Immature natural killer cell (primary cell): ENCODE measurements at regions not wholly inside any gene's neighbourhood (a gene's known extent, or its start where the extent isn't known, plus 50 kb on each side); places are given as distances from the start of the nearest gene placed in this dataset.
"Not testable (repeated sequence)": the region's sequence is repeated elsewhere in the genome, so short reads cannot be mapped to it uniquely, and the experiment has no call there.

ENCODE experiments used
- DNase-seq, 3 donors: peaks; one replicate each; pipeline ENCODE4 v3.0.0; 2022; ENCODE audit warnings: mixed read lengths in 1 of 3
- H3K27ac Mint-ChIP-seq, 6 donors: one replicate each; pipeline ENCODE4 v1.8.0; 2020; ENCODE audit warnings: mixed read lengths in 6 of 6, mild to moderate bottlenecking in 5 of 6, inconsistent platforms in 4 of 6, moderate library complexity in 3 of 6
- H3K27me3 Mint-ChIP-seq, 3 donors: one replicate each; pipeline ENCODE4 v1.8.0; 2020 to 2021; ENCODE audit warnings: low read depth in 3 of 3, mild to moderate bottlenecking in 3 of 3, mixed read lengths in 3 of 3, moderate library complexity in 3 of 3, inconsistent platforms in 1 of 3
- H3K36me3 Mint-ChIP-seq, 3 donors: one replicate each; pipeline ENCODE4 v1.8.0; 2020; ENCODE audit warnings: mixed read lengths in 3 of 3, inconsistent platforms in 2 of 3, mild to moderate bottlenecking in 2 of 3
- H3K4me1 Mint-ChIP-seq, 2 donors: one replicate each; pipeline ENCODE4 v1.8.0; 2020; ENCODE audit warnings: inconsistent platforms in 2 of 2, mild to moderate bottlenecking in 2 of 2, mixed read lengths in 2 of 2, moderate library complexity in 1 of 2
- H3K4me3 Mint-ChIP-seq, 5 donors: one replicate each; pipeline ENCODE4 v1.8.0; 2020; ENCODE audit warnings: mild to moderate bottlenecking in 5 of 5, mixed read lengths in 5 of 5, inconsistent platforms in 3 of 5, moderate library complexity in 3 of 5
- H3K9me3 Mint-ChIP-seq, 6 donors: one replicate each; pipeline ENCODE4 v1.8.0; 2020; ENCODE audit warnings: mild to moderate bottlenecking in 6 of 6, mixed read lengths in 6 of 6, inconsistent platforms in 4 of 6, moderate library complexity in 3 of 6

DNA sequence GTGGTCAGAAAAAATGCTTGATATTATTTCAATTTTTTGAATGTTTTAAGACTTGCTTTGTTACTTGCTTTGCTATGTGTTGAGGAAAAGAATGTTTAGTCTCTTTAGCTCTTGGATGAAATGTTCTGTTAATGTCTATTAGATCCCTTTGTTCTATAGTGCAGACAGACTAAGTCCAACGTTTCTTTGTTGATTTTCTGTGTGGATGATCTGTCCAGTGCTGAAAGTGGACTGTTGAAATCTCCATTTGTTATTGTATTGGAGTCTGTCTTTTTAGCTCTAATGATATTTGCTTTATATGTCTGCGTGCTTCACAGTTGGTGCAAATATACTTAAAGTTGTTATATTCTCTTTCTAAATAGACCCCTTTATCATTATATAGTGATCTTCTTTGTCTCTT is 220.6 kb downstream of the GUCY2F start:
- Mint-ChIP-seq H3K27me3 (peaks cover 0 to 6% (median 6%) of the 10 kb centered on the region in 3 donors), H3K9me3 (peaks cover 0 to 8% (median 3%) of the 10 kb centered on the region in 6 donors), H3K27ac (no peak overlapping the region), H3K4me3 (no peak overlapping the region), H3K36me3 (no peaks in the 10 kb centered on the region), H3K4me1 (no peaks in the 10 kb centered on the region)
- no peak for DNase-seq

DNA sequence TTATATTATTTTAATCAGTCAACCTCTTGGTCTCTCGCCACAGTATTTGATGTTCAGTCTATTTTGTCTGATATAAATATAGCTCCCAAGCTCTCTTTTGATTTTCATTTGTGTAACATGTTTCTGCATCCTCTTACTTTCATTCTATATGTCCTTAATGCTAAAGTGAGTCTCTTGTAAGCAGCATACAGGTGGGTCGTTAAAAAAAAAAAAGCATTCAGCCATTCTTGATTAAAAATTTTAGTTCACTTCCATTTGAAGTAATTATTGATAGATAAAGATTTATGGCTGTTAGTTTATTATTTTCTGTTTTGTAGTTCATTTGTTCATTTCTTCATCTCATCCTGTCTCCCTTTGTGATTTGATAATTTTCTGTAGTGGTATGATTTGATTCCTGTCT is 229.1 kb downstream of the GUCY2F start:
- no peak for DNase-seq
- peaks cover 0 to 19% (median 5%) of the 10 kb centered on the region in 6 donors for H3K9me3 Mint-ChIP-seq
- H3K27ac Mint-ChIP-seq, result no peak overlapping the region
- H3K4me3 Mint-ChIP-seq, result no peak overlapping the region
- H3K27me3 Mint-ChIP-seq, result no peaks in the 10 kb centered on the region
- H3K4me1 Mint-ChIP-seq, result no peaks in the 10 kb centered on the region
- H3K36me3 Mint-ChIP-seq, result no peaks in the 10 kb centered on the region

DNA sequence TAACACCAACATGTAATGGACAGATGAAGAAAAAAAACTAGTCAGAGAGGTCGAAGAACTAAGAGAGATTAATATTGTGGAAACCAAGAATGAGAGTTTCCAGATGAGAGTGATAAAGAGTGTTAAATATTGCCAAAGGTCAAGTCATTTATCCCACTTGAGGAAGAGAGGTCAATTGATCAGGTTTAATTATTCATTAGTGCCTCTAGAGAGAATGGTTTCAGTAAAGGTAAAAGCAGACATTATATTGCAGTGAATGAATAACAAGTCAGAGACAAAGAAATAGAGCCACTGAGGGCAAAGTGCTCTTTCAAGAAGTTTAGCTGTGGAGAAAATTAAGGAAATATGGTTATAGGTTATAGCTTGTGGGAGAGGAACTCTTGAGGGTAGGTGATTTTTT is 263.1 kb downstream of the GUCY2F start:
- Mint-ChIP-seq H3K9me3 (no peaks in the 10 kb centered on the region), H3K4me1 (no peaks in the 10 kb centered on the region), H3K36me3 (no peaks in the 10 kb centered on the region), H3K4me3 (no peak overlapping the region), H3K27me3 (peaks cover 0 to 5% (median 0%) of the 10 kb centered on the region in 3 donors), H3K27ac (no peak overlapping the region)
- DNase-seq, result no peak

- no peak overlapping the region for H3K27ac Mint-ChIP-seq
- no peaks in the 10 kb centered on the region for H3K4me1 Mint-ChIP-seq
These were observed 282.2 kb downstream of the GUCY2F start for GRCh38 chrX:109199726-109200125.

DNA sequence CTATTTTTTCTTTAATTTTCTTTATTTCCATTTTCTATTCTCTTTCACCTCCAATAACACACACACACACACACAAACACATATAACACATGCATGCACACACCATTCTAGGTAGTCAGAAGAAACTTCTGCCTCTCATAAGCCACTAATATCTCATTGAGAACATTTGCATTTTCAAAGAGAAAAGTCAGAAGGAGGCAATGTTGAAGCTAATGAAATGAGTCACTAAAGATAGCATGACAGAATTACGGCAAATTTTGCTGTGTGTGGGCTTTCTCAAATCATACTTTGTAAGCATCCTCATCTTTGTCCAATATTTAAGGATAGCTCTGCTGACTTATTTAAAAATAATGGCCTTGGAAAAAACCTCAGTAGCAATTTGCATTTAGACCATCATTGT is 291.3 kb downstream of the GUCY2F start:
- Mint-ChIP-seq H3K9me3 (peaks cover 0 to 8% (median 0%) of the 10 kb centered on the region in 6 donors), H3K27ac (no peak overlapping the region), H3K27me3 (no peaks in the 10 kb centered on the region), H3K4me3 (no peak overlapping the region), H3K36me3 (no peaks in the 10 kb centered on the region), H3K4me1 (no peaks in the 10 kb centered on the region)
- DNase-seq, result no peak

More at GRCh38 chrX:109199726-109200125, 282.2 kb downstream of the GUCY2F start:
- no peak for DNase-seq
- Mint-ChIP-seq H3K36me3 (no peaks in the 10 kb centered on the region), H3K9me3 (peaks cover 0 to 3% (median under 1%) of the 10 kb centered on the region in 6 donors), H3K27me3 (peaks cover 0 to 1% (median 0%) of the 10 kb centered on the region in 3 donors), H3K4me3 (no peak overlapping the region)

GRCh38 chrX:109187473-109188168 is 294.3 kb downstream of the GUCY2F start:
- H3K4me1 Mint-ChIP-seq, result no peaks in the 10 kb centered on the region
- peaks cover 0 to 5% (median 0%) of the 10 kb centered on the region in 6 donors for H3K9me3 Mint-ChIP-seq
- H3K27me3 Mint-ChIP-seq, result peaks cover 0 to 3% (median 0%) of the 10 kb centered on the region in 3 donors
- no peak for DNase-seq
- H3K27ac Mint-ChIP-seq, result no peak overlapping the region
- H3K4me3 Mint-ChIP-seq, result no peak overlapping the region
- no peaks in the 10 kb centered on the region for H3K36me3 Mint-ChIP-seq

DNA sequence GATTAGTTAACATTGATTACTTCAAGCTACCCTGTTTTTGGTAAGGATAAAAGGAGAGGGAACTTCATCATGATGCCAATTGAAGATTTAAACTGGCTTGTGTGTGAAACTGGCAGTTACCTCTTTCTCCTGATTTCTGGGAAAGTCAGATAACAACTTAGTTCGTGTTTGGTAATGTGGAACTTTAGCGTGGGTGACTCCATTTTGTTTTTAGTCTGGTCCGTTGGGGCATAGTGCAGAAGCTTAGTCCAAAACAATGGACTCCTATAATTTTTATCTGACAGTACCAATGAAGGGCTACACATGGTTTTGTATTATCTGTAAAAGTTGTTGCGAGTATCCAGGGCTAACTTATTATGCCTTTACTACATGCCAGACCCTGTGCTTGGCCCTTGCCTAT is 294.9 kb downstream of the GUCY2F start:
- DNase-seq, result no peak
- no peak overlapping the region for H3K4me3 Mint-ChIP-seq
- peaks cover 0 to 5% (median 0%) of the 10 kb centered on the region in 6 donors for H3K9me3 Mint-ChIP-seq
- no peaks in the 10 kb centered on the region for H3K4me1 Mint-ChIP-seq
- H3K27ac Mint-ChIP-seq, result no peak overlapping the region
- no peaks in the 10 kb centered on the region for H3K36me3 Mint-ChIP-seq
- peaks cover 0 to 7% (median 0%) of the 10 kb centered on the region in 3 donors for H3K27me3 Mint-ChIP-seq

DNA sequence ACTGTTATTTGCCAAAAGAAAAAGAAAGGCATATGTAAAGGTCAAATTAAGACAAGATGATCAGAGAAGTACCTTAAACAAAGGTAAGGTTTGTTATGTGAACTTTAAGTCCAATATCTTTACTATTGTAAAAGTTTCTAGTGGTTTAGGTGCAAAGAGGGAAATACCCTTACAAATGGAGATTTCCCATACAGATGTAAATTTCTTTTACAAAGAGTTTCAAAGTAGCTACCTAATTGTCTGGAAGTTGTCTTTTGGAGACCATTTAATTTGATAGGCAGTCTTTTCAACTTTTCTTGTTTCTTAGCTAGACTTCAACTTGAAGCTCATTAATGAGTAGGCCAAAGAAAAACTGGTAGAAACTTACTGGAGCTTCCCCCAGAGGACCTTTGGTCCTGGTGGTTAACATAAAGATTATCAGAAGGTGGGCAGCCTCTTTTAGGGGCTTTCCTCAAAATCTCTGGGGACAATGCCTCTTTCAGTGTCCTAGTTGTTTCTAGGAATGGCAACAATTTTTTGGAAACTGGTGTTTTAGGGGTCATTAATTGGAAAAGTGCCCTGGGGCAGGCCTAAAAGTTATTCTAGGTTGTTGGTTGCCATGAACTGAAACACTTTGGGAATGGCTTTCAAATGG is 297.3 kb downstream of the GUCY2F start:
- Mint-ChIP-seq H3K4me3 (no peak overlapping the region), H3K4me1 (no peaks in the 10 kb centered on the region), H3K9me3 (peaks cover 0 to 9% (median 0%) of the 10 kb centered on the region in 6 donors), H3K27me3 (peaks cover 0 to 11% (median 0%) of the 10 kb centered on the region in 3 donors), H3K27ac (no peak overlapping the region), H3K36me3 (no peaks in the 10 kb centered on the region)
- no peak for DNase-seq

- Mint-ChIP-seq H3K27me3 (peaks cover 0 to 4% (median 1%) of the 10 kb centered on the region in 3 donors), H3K27ac (no peak overlapping the region), H3K36me3 (no peaks in the 10 kb centered on the region), H3K9me3 (peaks cover 0 to 5% (median 3%) of the 10 kb centered on the region in 6 donors), H3K4me3 (no peak overlapping the region), H3K4me1 (no peaks in the 10 kb centered on the region)
- no peak for DNase-seq
These were observed 309.7 kb downstream of the GUCY2F start for GRCh38 chrX:109172091-109172602.

GRCh38 chrX:109155161-109155560 is 326.7 kb downstream of the GUCY2F start:
- Mint-ChIP-seq H3K36me3 (no peaks in the 10 kb centered on the region), H3K4me1 (no peaks in the 10 kb centered on the region), H3K27me3 (peaks cover 0 to 1% (median 0%) of the 10 kb centered on the region in 3 donors), H3K9me3 (peaks cover 0 to 11% (median 4%) of the 10 kb centered on the region in 6 donors), H3K4me3 (no peak overlapping the region), H3K27ac (no peak overlapping the region)
- no peak for DNase-seq

GRCh38 chrX:109144173-109144572 is 337.7 kb downstream of the GUCY2F start:
- not testable (repeated sequence) for H3K4me1 Mint-ChIP-seq, DNase-seq, H3K27ac Mint-ChIP-seq, H3K36me3 Mint-ChIP-seq, H3K9me3 Mint-ChIP-seq, H3K27me3 Mint-ChIP-seq, H3K4me3 Mint-ChIP-seq

GRCh38 chrX:109140463-109140862 is 341.4 kb downstream of the GUCY2F start:
- H3K4me1 Mint-ChIP-seq, result no peaks in the 10 kb centered on the region
- peaks cover 0 to 9% (median 4%) of the 10 kb centered on the region in 6 donors for H3K9me3 Mint-ChIP-seq
- peaks cover 0 to 3% (median 2%) of the 10 kb centered on the region in 3 donors for H3K27me3 Mint-ChIP-seq
- no peak overlapping the region for H3K27ac Mint-ChIP-seq
- H3K4me3 Mint-ChIP-seq, result no peak overlapping the region
- H3K36me3 Mint-ChIP-seq, result no peaks in the 10 kb centered on the region
- DNase-seq, result no peak

GRCh38 chrX:109134777-109135176 is 347.1 kb downstream of the GUCY2F start:
- peaks cover 2 to 20% (median 6%) of the 10 kb centered on the region in 6 donors for H3K9me3 Mint-ChIP-seq
- H3K36me3 Mint-ChIP-seq, result no peaks in the 10 kb centered on the region
- no peak overlapping the region for H3K27ac Mint-ChIP-seq
- no peak for DNase-seq
- H3K4me3 Mint-ChIP-seq, result no peak overlapping the region
- H3K4me1 Mint-ChIP-seq, result no peaks in the 10 kb centered on the region
- H3K27me3 Mint-ChIP-seq, result no peaks in the 10 kb centered on the region

- H3K27ac Mint-ChIP-seq, result no peak overlapping the region
- H3K4me1 Mint-ChIP-seq, result no peaks in the 10 kb centered on the region
- H3K27me3 Mint-ChIP-seq, result peaks cover 0 to 4% (median 2%) of the 10 kb centered on the region in 3 donors
- no peak for DNase-seq
- H3K4me3 Mint-ChIP-seq, result no peak overlapping the region
- H3K9me3 Mint-ChIP-seq, result peaks cover 0 to 5% (median 1%) of the 10 kb centered on the region in 6 donors
- no peaks in the 10 kb centered on the region for H3K36me3 Mint-ChIP-seq
These were observed 356.6 kb downstream of the GUCY2F start for GRCh38 chrX:109125304-109125703.
